IgD-negative memory B cell (primary cell): ENCODE measurements at regions not wholly inside any gene's neighbourhood (a gene's known extent, or its start where the extent isn't known, plus 50 kb on each side); places are given as distances from the start of the nearest gene placed in this dataset.

Experiments
- H3K27ac Mint-ChIP-seq, 3 donors: one replicate each; pipeline ENCODE4 v1.8.0; 2020 to 2022; ENCODE audit warnings: mild to moderate bottlenecking in 3 of 3, mixed read lengths in 3 of 3, moderate library complexity in 1 of 3
- H3K27me3 Mint-ChIP-seq: one replicate; pipeline ENCODE4 v1.8.0; 2021; ENCODE audit warnings: mixed read lengths
- H3K36me3 Mint-ChIP-seq: one replicate; pipeline ENCODE4 v1.8.0; 2020; ENCODE audit warnings: mild to moderate bottlenecking, mixed read lengths
- H3K4me1 Mint-ChIP-seq, 3 donors: one replicate each; pipeline ENCODE4 v1.8.0; 2020 to 2022; ENCODE audit warnings: mixed read lengths in 3 of 3, mild to moderate bottlenecking in 1 of 3
- H3K4me3 Mint-ChIP-seq, 4 donors: one replicate each; pipeline ENCODE4 v1.8.0; 2020 to 2022; ENCODE audit warnings: mild to moderate bottlenecking in 4 of 4, mixed read lengths in 4 of 4, moderate library complexity in 3 of 4
- H3K9me3 Mint-ChIP-seq, 3 donors: one replicate each; pipeline ENCODE4 v1.8.0; 2020 to 2021; ENCODE audit warnings: mixed read lengths in 3 of 3, mild to moderate bottlenecking in 1 of 3

DNA sequence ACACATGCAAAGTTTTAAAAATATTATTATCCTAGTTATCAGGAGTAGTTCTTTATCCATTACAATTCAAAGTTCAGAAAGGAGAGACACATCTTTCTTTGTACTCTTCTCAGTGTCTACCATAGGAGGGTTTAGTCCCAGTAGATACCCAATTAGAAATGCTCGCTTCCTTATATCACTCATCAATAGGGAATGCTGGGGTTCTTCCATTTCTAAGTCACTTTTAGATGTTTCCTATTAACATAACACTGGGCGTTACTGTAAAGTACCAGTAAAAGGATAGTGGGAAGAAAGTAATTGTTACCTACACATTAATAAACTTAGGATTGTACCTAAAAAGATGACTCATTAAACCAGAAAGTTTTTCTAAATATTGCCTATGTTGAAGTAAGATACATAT lies 348.3 kb upstream of the CDH6 start:
- H3K4me1 Mint-ChIP-seq = no peaks in the 10 kb centered on the region
- H3K27me3 Mint-ChIP-seq = no peaks in the 10 kb centered on the region
- H3K9me3 Mint-ChIP-seq = peaks cover 3 to 7% (median 4%) of the 10 kb centered on the region in 3 donors
- H3K4me3 Mint-ChIP-seq = no peak overlapping the region
- H3K36me3 Mint-ChIP-seq = no peaks in the 10 kb centered on the region
- no peak overlapping the region for H3K27ac Mint-ChIP-seq

GRCh38 chr5:30843541-30843940 lies 349.9 kb upstream of the CDH6 start:
- Mint-ChIP-seq H3K4me3 (no peak overlapping the region), H3K36me3 (no peaks in the 10 kb centered on the region), H3K27ac (no peak overlapping the region), H3K27me3 (no peaks in the 10 kb centered on the region), H3K4me1 (no peaks in the 10 kb centered on the region), H3K9me3 (peaks cover 6 to 12% (median 7%) of the 10 kb centered on the region in 3 donors)

DNA sequence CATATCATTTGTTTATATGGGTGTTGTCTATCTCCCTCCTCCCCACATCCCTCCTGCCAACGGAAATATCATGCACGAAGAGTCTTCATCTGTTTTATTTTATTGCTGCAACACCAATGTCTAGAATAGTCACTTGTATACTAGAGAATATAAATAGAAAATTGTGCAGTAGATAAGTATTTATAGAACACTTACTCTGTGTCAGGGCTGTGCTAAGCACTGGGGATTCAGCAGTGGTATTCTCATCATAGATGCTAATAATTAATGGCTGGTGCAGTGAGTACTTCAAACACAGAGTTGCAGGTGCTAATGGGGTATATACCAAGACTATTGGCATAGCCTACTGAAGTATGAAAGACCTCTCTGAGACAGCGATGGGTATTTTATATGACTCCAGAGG lies 353.5 kb upstream of the CDH6 start:
- Mint-ChIP-seq H3K4me1 (no peaks in the 10 kb centered on the region), H3K27ac (no peak overlapping the region), H3K27me3 (no peaks in the 10 kb centered on the region), H3K9me3 (peaks cover 6 to 18% (median 10%) of the 10 kb centered on the region in 3 donors), H3K4me3 (no peak overlapping the region), H3K36me3 (peaks cover 2% of the 10 kb centered on the region)

DNA sequence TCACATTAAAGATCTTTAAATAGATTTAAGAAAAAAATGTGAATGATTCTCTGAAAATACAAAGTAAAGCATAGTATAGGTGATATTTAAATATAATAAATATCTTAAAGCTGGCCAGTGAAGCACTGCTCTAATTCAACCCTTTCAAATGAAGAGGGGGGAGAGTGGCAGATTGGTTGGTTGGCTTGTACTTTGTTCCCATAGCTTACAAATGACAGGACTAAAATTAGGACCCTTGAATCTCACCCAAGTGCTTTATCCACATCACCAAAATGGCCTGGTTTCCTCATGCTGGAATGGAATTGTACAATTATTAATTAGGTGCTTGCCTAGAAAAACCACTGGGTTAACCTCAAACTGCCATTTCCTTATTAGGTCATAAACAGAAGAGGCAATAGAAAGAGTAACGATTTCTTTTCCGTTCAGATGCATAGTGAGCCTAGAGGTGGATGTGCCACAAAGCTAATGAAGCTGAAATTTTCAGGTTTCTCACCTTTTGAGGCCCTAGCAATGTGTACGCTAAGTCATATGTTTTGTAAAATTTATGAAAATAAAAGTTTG lies 354.5 kb upstream of the CDH6 start:
- Mint-ChIP-seq H3K4me3 (no peak overlapping the region), H3K27ac (no peak overlapping the region), H3K4me1 (no peaks in the 10 kb centered on the region), H3K36me3 (peaks cover 2% of the 10 kb centered on the region), H3K27me3 (no peaks in the 10 kb centered on the region), H3K9me3 (peaks cover 6 to 18% (median 10%) of the 10 kb centered on the region in 3 donors)

DNA sequence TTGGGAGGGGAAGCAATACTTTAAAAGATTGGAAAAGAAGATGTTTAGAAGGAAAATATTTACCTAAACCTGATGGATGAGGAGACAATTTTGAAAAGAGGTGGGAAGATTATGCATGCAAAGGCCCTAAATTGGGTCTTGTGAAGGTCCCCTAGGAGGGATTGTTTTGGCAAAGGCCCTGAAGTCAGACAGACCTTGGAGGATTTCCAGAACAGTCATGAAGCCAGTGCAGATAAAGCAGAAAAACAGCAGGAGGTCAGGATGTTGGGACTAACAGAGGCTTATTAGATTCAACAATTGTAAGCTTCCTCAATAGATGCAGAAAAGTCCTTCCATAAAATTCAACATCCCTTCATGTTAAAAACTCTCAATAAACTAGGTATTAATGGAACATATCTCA lies 361.0 kb upstream of the CDH6 start:
- H3K4me3 Mint-ChIP-seq = no peak overlapping the region
- peaks cover 2% of the 10 kb centered on the region for H3K36me3 Mint-ChIP-seq
- H3K4me1 Mint-ChIP-seq = no peaks in the 10 kb centered on the region
- no peak overlapping the region for H3K27ac Mint-ChIP-seq
- no peaks in the 10 kb centered on the region for H3K27me3 Mint-ChIP-seq
- H3K9me3 Mint-ChIP-seq = peaks cover under 1 to 3% (median 2%) of the 10 kb centered on the region in 3 donors

GRCh38 chr5:30831605-30832004 lies 361.9 kb upstream of the CDH6 start:
- Mint-ChIP-seq H3K27me3 (no peaks in the 10 kb centered on the region), H3K36me3 (peaks cover 2% of the 10 kb centered on the region), H3K27ac (no peak overlapping the region), H3K4me1 (no peaks in the 10 kb centered on the region), H3K9me3 (peaks cover 0 to 2% (median 0%) of the 10 kb centered on the region in 3 donors), H3K4me3 (no peak overlapping the region)

DNA sequence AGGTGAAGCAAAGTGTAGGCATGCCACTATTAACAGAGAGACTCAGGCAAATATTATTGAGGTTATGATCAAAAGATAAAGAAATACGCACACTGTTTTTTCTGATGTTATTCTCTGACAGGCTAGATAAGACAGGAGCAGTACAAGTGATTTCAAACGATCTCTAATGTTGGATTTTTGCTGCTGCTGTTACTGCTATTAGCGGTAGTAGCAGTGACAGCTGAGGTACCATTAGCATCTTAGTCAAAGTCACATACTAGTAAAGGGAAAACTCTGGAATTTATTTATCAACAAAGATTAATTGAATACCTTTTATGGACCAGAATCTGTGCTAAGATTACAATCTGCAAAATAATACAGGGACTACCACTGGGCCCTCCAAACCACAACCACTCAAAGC lies 362.4 kb upstream of the CDH6 start:
- Mint-ChIP-seq H3K4me3 (no peak overlapping the region), H3K36me3 (peaks cover 2% of the 10 kb centered on the region), H3K4me1 (no peaks in the 10 kb centered on the region), H3K27ac (no peak overlapping the region), H3K27me3 (no peaks in the 10 kb centered on the region), H3K9me3 (peaks cover 0 to 4% (median 0%) of the 10 kb centered on the region in 3 donors)

DNA sequence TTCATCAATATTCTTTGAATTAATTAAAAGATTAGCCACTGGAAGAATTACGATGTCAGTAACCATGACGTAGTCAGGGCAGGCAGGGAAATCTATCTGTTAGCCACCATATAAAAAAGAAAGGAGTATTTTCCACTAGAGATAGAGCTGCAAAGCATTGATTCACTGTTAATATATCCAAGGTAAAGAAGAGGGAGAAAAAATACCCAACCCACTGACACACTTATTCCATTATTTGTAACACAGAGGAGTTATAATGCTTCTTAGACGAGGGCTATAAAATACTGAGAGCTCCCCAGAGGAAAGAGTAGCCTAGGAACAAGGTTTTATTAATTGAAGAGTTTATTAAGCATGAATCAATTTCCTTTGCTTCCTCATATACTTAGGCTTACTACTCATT lies 382.2 kb upstream of the CDH6 start:
- Mint-ChIP-seq H3K36me3 (peaks cover 2% of the 10 kb centered on the region), H3K4me1 (no peaks in the 10 kb centered on the region), H3K4me3 (no peak overlapping the region), H3K9me3 (peaks cover 2 to 14% (median 10%) of the 10 kb centered on the region in 3 donors), H3K27me3 (no peaks in the 10 kb centered on the region), H3K27ac (no peak overlapping the region)

DNA sequence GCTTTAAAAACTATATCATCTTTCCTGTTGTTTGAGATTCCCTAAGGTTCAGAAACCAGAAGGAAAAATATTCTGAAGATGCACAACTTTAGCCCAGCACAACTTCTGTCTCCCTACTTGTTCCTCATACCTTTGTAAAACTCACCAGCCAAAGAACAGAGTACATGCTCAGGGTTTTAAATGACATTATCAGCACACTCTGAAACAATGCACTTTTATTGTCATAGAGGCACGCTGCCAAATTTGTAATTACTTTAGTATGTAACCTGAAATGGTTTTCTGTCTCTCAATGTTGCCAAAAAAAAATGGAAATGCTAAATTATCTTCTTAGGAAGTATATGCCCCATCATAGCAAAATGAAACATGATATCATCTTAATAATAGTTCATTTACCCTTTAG lies 383.6 kb upstream of the CDH6 start:
- Mint-ChIP-seq H3K4me1 (no peaks in the 10 kb centered on the region), H3K9me3 (peaks cover 2 to 10% (median 6%) of the 10 kb centered on the region in 3 donors), H3K27ac (no peak overlapping the region)

GRCh38 chr5:30808996-30809395 lies 384.5 kb upstream of the CDH6 start:
- H3K4me3 Mint-ChIP-seq = no peak overlapping the region
- H3K27ac Mint-ChIP-seq = no peak overlapping the region
- H3K9me3 Mint-ChIP-seq = peaks cover 4 to 10% (median 10%) of the 10 kb centered on the region in 3 donors
- no peaks in the 10 kb centered on the region for H3K4me1 Mint-ChIP-seq
- H3K36me3 Mint-ChIP-seq = peaks cover 2% of the 10 kb centered on the region
- H3K27me3 Mint-ChIP-seq = no peaks in the 10 kb centered on the region

More for the DNA sequence above, 383.6 kb upstream of the CDH6 start:
- H3K4me3 Mint-ChIP-seq = no peak overlapping the region
- no peaks in the 10 kb centered on the region for H3K27me3 Mint-ChIP-seq
- peaks cover 2% of the 10 kb centered on the region for H3K36me3 Mint-ChIP-seq

GRCh38 chr5:30804739-30805505 lies 388.6 kb upstream of the CDH6 start:
- Mint-ChIP-seq H3K36me3 (peaks cover 2% of the 10 kb centered on the region), H3K27ac (no peak overlapping the region), H3K4me3 (no peak overlapping the region), H3K4me1 (no peaks in the 10 kb centered on the region), H3K9me3 (peaks cover 4 to 21% (median 6%) of the 10 kb centered on the region in 3 donors), H3K27me3 (no peaks in the 10 kb centered on the region)

- no peak overlapping the region for H3K27ac Mint-ChIP-seq
- no peak overlapping the region for H3K4me3 Mint-ChIP-seq
- H3K9me3 Mint-ChIP-seq = peaks cover 2 to 27% (median 6%) of the 10 kb centered on the region in 3 donors
- H3K27me3 Mint-ChIP-seq = no peaks in the 10 kb centered on the region
- H3K36me3 Mint-ChIP-seq = peaks cover 2% of the 10 kb centered on the region
- no peaks in the 10 kb centered on the region for H3K4me1 Mint-ChIP-seq
Observed at GRCh38 chr5:30802961-30803705, 390.4 kb upstream of the CDH6 start.

DNA sequence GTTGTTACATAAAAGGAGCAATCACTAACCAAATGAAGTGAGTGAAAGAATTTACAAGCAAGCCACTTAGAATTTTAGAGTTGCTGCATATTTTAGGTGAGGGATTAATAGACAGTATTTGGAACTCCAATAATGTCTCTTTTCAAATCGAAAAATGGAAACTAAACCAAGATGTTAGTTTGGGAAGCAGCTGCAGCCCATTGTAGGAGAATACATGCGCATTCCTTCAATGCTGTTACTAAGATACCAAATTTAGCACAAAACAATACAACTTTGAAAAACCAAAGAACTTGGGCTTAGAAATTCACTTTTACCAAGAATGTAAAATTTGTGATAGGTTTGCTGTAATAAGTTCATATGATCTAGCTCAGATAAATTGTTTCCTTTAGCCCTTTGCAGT lies 411.8 kb upstream of the CDH6 start:
- peaks cover 2 to 13% (median 5%) of the 10 kb centered on the region in 3 donors for H3K9me3 Mint-ChIP-seq
- H3K27ac Mint-ChIP-seq = no peak overlapping the region
- peaks cover 2% of the 10 kb centered on the region for H3K36me3 Mint-ChIP-seq
- H3K27me3 Mint-ChIP-seq = no peaks in the 10 kb centered on the region
- H3K4me3 Mint-ChIP-seq = no peak overlapping the region
- no peaks in the 10 kb centered on the region for H3K4me1 Mint-ChIP-seq

- Mint-ChIP-seq H3K36me3 (no peaks in the 10 kb centered on the region), H3K27ac (no peak overlapping the region), H3K9me3 (peaks cover 0 to 14% (median 4%) of the 10 kb centered on the region in 3 donors), H3K27me3 (no peaks in the 10 kb centered on the region), H3K4me1 (no peaks in the 10 kb centered on the region), H3K4me3 (no peak overlapping the region)
Observed at GRCh38 chr5:30768056-30768690, 425.3 kb upstream of the CDH6 start.

GRCh38 chr5:30765706-30766105 lies 427.8 kb upstream of the CDH6 start:
- Mint-ChIP-seq H3K9me3 (peaks cover 0 to 11% (median 0%) of the 10 kb centered on the region in 3 donors), H3K27ac (no peak overlapping the region), H3K4me1 (no peaks in the 10 kb centered on the region), H3K36me3 (no peaks in the 10 kb centered on the region), H3K27me3 (no peaks in the 10 kb centered on the region), H3K4me3 (no peak overlapping the region)
